NCI-H146 (cell line): ENCODE measurements at regions not wholly inside any gene's neighbourhood (a gene's known extent, or its start where the extent isn't known, plus 50 kb on each side); places are given as distances from the start of the nearest gene placed in this dataset.
A peak's percentile ranks its signal among the peaks of the same experiment; 100 is the strongest.

Experiments
- DNase-seq: peaks from one replicate; lab custom pipeline; 2025; lab: John Stamatoyannopoulos, UW

GRCh38 chr6:14031516-14031915 is 86.1 kb upstream of the CD83 start:
- no peak for DNase-seq

GRCh38 chr6:14035071-14035847 is 82.3 kb upstream of the CD83 start:
- DNase-seq: no peak

GRCh38 chr6:14035874-14036273 is 81.7 kb upstream of the CD83 start:
- no peak for DNase-seq

- DNase-seq: no peak
These were observed 80.7 kb upstream of the CD83 start for GRCh38 chr6:14036911-14037310.

GRCh38 chr6:14037402-14038277 is 79.9 kb upstream of the CD83 start:
- no peak for DNase-seq

- DNase-seq: peak; percentile 82
These were observed 78.8 kb upstream of the CD83 start for GRCh38 chr6:14038467-14039437.

GRCh38 chr6:14040042-14040441 is 77.5 kb upstream of the CD83 start:
- peak; percentile 50 for DNase-seq

- peak; percentile 69 for DNase-seq
These were observed 71.0 kb upstream of the CD83 start for GRCh38 chr6:14046476-14047068.

- no peak for DNase-seq
These were observed 70.3 kb upstream of the CD83 start for GRCh38 chr6:14047151-14047740.

GRCh38 chr6:14048837-14049236 is 68.7 kb upstream of the CD83 start:
- DNase-seq: no peak

GRCh38 chr6:14051355-14051754 is 66.2 kb upstream of the CD83 start:
- DNase-seq: peak; percentile 67

- DNase-seq: no peak
These were observed 63.8 kb upstream of the CD83 start for GRCh38 chr6:14053811-14054210.

- peak; percentile 98 for DNase-seq
These were observed 62.0 kb upstream of the CD83 start for GRCh38 chr6:14055541-14055940.

GRCh38 chr6:14058029-14058695 is 59.4 kb upstream of the CD83 start:
- no peak for DNase-seq

GRCh38 chr6:14058735-14059134 is 58.8 kb upstream of the CD83 start:
- no peak for DNase-seq

- DNase-seq: peak; percentile 51
These were observed 57.7 kb upstream of the CD83 start for GRCh38 chr6:14059791-14060436.

GRCh38 chr6:14060971-14061370 is 56.6 kb upstream of the CD83 start:
- DNase-seq: peak; percentile 9

- DNase-seq: no peak
These were observed 55.9 kb upstream of the CD83 start for GRCh38 chr6:14061643-14062042.

GRCh38 chr6:14062345-14063029 is 55.1 kb upstream of the CD83 start:
- DNase-seq: no peak

- no peak for DNase-seq
These were observed 53.8 kb upstream of the CD83 start for GRCh38 chr6:14063756-14064155.
